GM06990 (cell line): ENCODE measurements at regions not wholly inside any gene's neighbourhood (a gene's known extent, or its start where the extent isn't known, plus 50 kb on each side); places are given as distances from the start of the nearest gene placed in this dataset.

Source experiments
- DNase-seq: peaks from one replicate; pipeline ENCODE4 v3.0.0-alpha.2; 2011; ENCODE audit not compliant: insufficient read length; ENCODE audit errors: extremely low read depth
- H3K27me3 ChIP-seq: replicated peaks from 2 replicates; pipeline ENCODE4 v1.6.0; 2011; ENCODE audit warnings: low read length; ENCODE audit not compliant: control insufficient read depth, insufficient read depth
- H3K36me3 ChIP-seq: 2 replicates; pipeline ENCODE4 v1.5.1; 2011; ENCODE audit warnings: low read length; ENCODE audit not compliant: control insufficient read depth, insufficient read depth
- H3K4me3 ChIP-seq: replicated peaks from 2 replicates; pipeline ENCODE4 v1.5.1; 2011; ENCODE audit warnings: low read depth, mild to moderate bottlenecking, control low read depth, low read length
- CTCF ChIP-seq: IDR thresholded peaks from 2 replicates; pipeline ENCODE4 v1.5.1; 2011; ENCODE audit warnings: low read length, control low read depth, mild to moderate bottlenecking, inconsistent platforms; ENCODE audit not compliant: insufficient read depth, poor library complexity, severe bottlenecking

GRCh38 chr4:189385579-189385978 lies 555.1 kb upstream of the FRG1 start:
- H3K36me3 ChIP-seq, result no peaks in the 10 kb centered on the region
- no peak for TF ChIP-seq CTCF
- no peaks in the 10 kb centered on the region for H3K27me3 ChIP-seq
- DNase-seq, result no peak
- no peak overlapping the region for H3K4me3 ChIP-seq

- TF ChIP-seq CTCF, result no peak
- Histone ChIP-seq H3K27me3 (no peaks in the 10 kb centered on the region), H3K36me3 (no peaks in the 10 kb centered on the region), H3K4me3 (no peak overlapping the region)
- DNase-seq, result no peak
Measured at GRCh38 chr4:189396435-189396834, 544.2 kb upstream of the FRG1 start.

- no peak for DNase-seq
- Histone ChIP-seq H3K36me3 (no peaks in the 10 kb centered on the region), H3K4me3 (no peak overlapping the region), H3K27me3 (no peaks in the 10 kb centered on the region)
- TF ChIP-seq CTCF, result no peak
Measured at GRCh38 chr4:189404271-189404670, 536.4 kb upstream of the FRG1 start.

GRCh38 chr4:189409158-189409557 lies 531.5 kb upstream of the FRG1 start:
- Histone ChIP-seq H3K36me3 (no peaks in the 10 kb centered on the region), H3K4me3 (no peak overlapping the region), H3K27me3 (no peaks in the 10 kb centered on the region)
- TF ChIP-seq CTCF, result no peak
- no peak for DNase-seq

GRCh38 chr4:189414021-189414420 lies 526.7 kb upstream of the FRG1 start:
- DNase-seq, result no peak
- Histone ChIP-seq H3K36me3 (no peaks in the 10 kb centered on the region), H3K4me3 (no peak overlapping the region), H3K27me3 (no peaks in the 10 kb centered on the region)
- TF ChIP-seq CTCF, result no peak

GRCh38 chr4:189420572-189420971 lies 520.1 kb upstream of the FRG1 start:
- DNase-seq, result no peak
- no peaks in the 10 kb centered on the region for H3K27me3 ChIP-seq
- H3K4me3 ChIP-seq, result no peak overlapping the region
- no peak for TF ChIP-seq CTCF
- no peaks in the 10 kb centered on the region for H3K36me3 ChIP-seq
